ENCODE measurements at regions not wholly inside any gene's neighbourhood (a gene's known extent, or its start where the extent isn't known, plus 50 kb on each side); places are given as distances from the start of the nearest gene placed in this dataset.

DNA sequence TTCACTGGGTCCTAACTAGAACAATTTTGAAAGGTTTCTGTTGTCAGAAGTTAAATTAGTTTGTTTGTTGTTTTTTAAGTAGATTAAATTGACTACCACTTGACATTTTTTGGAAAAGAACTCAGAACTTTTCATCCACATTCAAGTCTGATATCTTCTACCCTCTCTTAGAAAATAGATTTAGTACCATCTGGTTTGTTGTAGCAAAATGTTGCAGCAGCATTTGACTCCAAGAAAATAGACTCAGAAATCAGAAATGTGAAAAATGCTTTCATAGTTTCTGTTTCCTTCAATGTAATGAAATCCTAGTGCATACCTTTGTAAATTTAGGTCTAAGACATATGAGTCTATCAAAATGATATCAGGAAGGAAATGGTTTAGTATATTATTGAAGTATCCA, 256.3 kb upstream of the CLEC14A start:
- ATAC-seq (no peak), DNase-seq (no peak)
- H3K4me3 Mint-ChIP-seq: no peak overlapping the region
- H3K4me1 Mint-ChIP-seq: no peaks in the 10 kb centered on the region
- no peaks in the 10 kb centered on the region for H3K36me3 Mint-ChIP-seq (ENCODE audit: low read depth)
- H3K27me3 Mint-ChIP-seq: no peaks in the 10 kb centered on the region
- no peak overlapping the region for H3K27ac Mint-ChIP-seq
- no peaks in the 10 kb centered on the region for H3K9me3 Mint-ChIP-seq

DNA sequence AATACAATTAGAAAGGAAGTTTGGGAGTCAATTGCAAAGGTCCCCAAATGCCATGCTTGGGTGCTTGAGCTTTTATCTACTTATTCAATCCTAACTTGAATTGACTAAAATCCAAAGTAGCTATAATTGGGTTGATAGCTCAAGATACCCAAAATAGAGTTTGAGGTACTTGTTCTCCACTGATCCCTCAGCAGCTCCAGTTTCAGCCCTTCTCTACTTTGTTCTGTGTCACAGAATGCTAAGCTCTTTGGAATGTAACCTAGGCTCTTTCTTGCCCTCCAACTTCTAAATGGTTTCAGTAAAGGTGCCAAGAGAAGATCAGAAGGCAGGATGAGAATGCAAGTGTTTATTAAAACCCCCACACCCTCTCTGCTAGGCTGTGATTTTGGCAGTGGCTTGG, 251.4 kb upstream of the CLEC14A start:
- DNase-seq (no peak), ATAC-seq (no peak)
- Mint-ChIP-seq H3K9me3 (no peaks in the 10 kb centered on the region), H3K4me1 (no peaks in the 10 kb centered on the region), H3K27ac (no peak overlapping the region), H3K36me3 (ENCODE audit: low read depth) (no peaks in the 10 kb centered on the region), H3K4me3 (no peak overlapping the region), H3K27me3 (no peaks in the 10 kb centered on the region)

DNA sequence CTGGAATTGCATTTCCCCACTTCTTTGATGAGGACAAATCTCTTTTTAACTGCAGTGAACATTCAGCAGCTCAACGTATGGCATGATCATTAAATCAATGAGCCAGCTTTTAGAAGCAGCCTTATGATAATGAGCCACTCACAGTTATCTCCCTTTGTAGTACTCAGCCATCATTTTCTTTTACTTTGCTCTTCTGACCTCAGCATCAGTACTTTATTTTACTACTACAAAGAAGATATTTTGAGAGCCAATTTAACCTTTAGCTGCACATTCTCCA, 250.0 kb upstream of the CLEC14A start:
- ATAC-seq (no peak), DNase-seq (no peak)
- Mint-ChIP-seq H3K27ac (no peak overlapping the region), H3K4me3 (no peak overlapping the region), H3K4me1 (no peaks in the 10 kb centered on the region), H3K27me3 (no peaks in the 10 kb centered on the region), H3K9me3 (no peaks in the 10 kb centered on the region), H3K36me3 (ENCODE audit: low read depth) (no peaks in the 10 kb centered on the region)

DNA sequence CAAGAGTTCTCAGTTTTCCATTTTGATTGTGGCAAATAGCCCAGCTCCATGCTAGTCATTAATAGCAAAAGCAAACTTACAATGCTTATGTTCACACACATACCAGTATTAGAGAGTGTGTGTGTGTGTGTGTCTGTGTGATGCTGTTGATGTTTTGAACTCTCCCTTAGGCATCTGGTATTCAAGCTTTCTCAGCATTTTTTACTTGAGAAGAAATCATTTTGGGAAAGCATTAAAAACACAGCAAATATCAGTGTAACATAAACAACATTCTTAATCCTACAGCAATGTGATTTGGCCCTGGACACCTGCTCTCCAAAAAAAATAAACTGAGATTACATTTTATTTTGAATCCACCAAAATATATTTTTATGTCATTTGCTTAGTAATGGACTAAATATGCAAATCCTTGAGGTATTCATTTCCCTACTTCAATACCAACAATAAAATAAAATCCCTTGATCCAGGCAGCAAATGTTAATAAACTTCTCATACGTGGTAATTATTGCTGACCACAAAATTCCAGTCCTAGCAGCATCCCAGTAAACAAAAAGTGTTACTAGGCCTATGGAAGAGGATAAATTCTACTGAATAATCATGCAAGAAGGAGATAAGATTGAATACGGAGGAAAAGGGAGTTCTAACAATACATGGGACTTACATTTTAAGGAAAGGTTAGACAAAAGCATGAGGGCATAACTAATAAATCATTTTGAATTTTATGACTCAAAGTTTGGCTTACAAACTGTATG, 249.5 kb upstream of the CLEC14A start:
- ATAC-seq: no peak
- H3K9me3 Mint-ChIP-seq: no peaks in the 10 kb centered on the region
- no peaks in the 10 kb centered on the region for H3K4me1 Mint-ChIP-seq

DNA sequence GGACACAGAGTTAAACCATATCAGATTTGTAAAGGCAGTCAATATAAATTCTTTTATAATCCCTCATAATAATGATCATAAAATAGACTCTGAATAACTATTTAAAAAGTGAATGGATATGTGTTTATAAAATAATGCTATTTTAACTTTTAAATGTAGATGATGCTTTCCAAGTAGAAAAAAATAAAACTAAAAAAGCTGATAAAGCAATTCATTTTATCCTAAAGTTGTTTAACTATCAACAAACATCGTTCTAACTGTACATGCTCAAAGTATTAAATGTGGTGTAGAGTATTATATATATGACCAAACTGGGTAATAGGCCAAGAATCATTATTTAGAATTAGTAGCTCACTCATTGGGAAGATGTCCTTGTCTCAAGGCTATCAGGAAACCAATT, 248.3 kb upstream of the CLEC14A start:
- Mint-ChIP-seq H3K9me3 (no peaks in the 10 kb centered on the region), H3K27me3 (no peaks in the 10 kb centered on the region), H3K27ac (no peak overlapping the region), H3K4me1 (no peaks in the 10 kb centered on the region), H3K4me3 (no peak overlapping the region), H3K36me3 (ENCODE audit: low read depth) (no peaks in the 10 kb centered on the region)
- DNase-seq: no peak
- no peak for ATAC-seq

More for the DNA sequence above, 249.5 kb upstream of the CLEC14A start:
- no peaks in the 10 kb centered on the region for H3K27me3 Mint-ChIP-seq
- DNase-seq: no peak
- H3K27ac Mint-ChIP-seq: no peak overlapping the region
- no peak overlapping the region for H3K4me3 Mint-ChIP-seq
- H3K36me3 Mint-ChIP-seq (ENCODE audit: low read depth): no peaks in the 10 kb centered on the region

DNA sequence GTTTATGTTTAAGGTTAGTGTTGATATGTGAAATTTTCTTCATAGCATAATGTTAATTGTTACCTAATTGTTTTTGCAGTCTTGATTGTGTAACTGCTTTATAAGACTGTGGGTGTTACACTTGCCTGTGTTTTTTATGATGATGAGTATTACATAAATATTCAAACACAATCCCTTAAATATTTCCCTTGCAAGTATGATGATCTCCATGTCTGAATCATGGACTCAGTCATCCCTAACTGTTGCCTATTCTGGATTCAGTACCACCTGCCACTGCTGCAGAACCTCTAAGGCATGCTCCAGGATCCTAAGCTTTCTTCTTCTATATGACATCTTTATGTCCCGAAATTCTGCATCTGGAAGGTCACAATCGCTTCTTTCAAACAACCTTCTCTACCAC, 246.3 kb upstream of the CLEC14A start:
- Mint-ChIP-seq H3K4me3 (no peak overlapping the region), H3K27ac (no peak overlapping the region), H3K36me3 (ENCODE audit: low read depth) (no peaks in the 10 kb centered on the region), H3K9me3 (no peaks in the 10 kb centered on the region), H3K27me3 (no peaks in the 10 kb centered on the region), H3K4me1 (no peaks in the 10 kb centered on the region)
- no peak for ATAC-seq
- DNase-seq: no peak

DNA sequence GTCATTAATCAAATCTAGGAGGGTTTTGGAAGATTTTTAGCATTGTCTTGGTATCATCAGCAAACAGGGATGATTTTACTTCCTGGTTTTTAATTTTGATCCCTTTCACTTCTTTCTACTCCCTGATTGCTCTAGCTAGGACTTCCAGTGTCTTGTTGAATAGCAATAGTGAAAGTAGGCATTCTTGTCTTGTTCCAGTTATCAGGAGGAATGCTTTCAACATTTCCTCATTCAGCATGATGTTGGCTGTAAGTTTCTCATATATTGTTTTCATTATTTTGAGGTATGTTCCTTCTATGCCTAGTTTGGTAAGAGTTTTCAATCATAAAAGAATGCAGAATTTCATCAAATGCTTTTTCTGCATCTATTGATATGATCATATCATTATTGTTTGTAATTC, 244.2 kb upstream of the CLEC14A start:
- H3K4me1 Mint-ChIP-seq: no peaks in the 10 kb centered on the region
- ATAC-seq (no peak), DNase-seq (no peak)
- H3K36me3 Mint-ChIP-seq (ENCODE audit: low read depth): no peaks in the 10 kb centered on the region
- H3K27ac Mint-ChIP-seq: no peak overlapping the region
- peaks cover 6% of the 10 kb centered on the region for H3K9me3 Mint-ChIP-seq
- H3K4me3 Mint-ChIP-seq: no peak overlapping the region
- no peaks in the 10 kb centered on the region for H3K27me3 Mint-ChIP-seq

DNA sequence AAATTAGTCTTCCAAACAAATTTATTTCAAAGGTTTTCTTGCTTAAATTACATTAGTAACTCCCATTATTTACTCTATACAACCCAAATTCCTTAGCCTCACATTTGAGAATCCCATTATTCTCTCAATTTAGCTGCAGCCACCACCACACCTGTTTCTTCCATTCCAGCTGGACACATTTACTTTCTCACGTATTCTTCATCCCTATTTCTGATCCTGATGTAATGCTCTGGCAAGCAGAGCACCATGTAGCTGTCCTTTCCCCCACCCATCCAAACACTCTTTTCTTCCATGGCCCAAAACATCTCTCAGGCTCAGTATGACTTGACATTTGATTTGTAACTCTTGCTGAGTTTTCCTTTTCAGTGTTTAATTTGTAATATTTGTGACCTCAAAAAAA, 240.2 kb upstream of the CLEC14A start:
- H3K36me3 Mint-ChIP-seq (ENCODE audit: low read depth): no peaks in the 10 kb centered on the region
- peaks cover 22% of the 10 kb centered on the region for H3K9me3 Mint-ChIP-seq
- DNase-seq (no peak), ATAC-seq (no peak)
- no peaks in the 10 kb centered on the region for H3K27me3 Mint-ChIP-seq
- H3K4me1 Mint-ChIP-seq: no peaks in the 10 kb centered on the region
- H3K4me3 Mint-ChIP-seq: no peak overlapping the region
- H3K27ac Mint-ChIP-seq: no peak overlapping the region

DNA sequence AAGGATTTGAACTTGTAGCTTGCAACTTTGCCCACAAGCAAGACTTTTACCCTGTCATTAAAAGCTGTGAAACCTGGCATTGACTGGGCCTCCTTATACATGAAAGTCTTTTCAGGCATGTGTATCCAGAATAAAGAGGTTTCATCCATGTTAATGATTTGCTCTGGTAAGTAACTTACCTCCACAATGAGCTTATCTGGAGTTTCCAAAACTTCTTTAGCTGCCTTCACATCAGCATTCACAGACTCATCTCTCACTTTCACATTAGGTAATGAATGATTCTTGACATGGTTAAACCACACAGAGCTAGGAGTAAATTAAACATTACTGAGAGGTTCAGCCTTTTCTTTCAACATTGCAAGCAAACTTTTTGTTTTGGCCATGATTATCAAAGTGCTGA, 234.4 kb upstream of the CLEC14A start:
- Mint-ChIP-seq H3K27ac (no peak overlapping the region), H3K36me3 (ENCODE audit: low read depth) (no peaks in the 10 kb centered on the region), H3K9me3 (peaks cover 15% of the 10 kb centered on the region), H3K4me1 (no peaks in the 10 kb centered on the region), H3K4me3 (no peak overlapping the region), H3K27me3 (no peaks in the 10 kb centered on the region)
- ATAC-seq (no peak), DNase-seq (no peak)

DNA sequence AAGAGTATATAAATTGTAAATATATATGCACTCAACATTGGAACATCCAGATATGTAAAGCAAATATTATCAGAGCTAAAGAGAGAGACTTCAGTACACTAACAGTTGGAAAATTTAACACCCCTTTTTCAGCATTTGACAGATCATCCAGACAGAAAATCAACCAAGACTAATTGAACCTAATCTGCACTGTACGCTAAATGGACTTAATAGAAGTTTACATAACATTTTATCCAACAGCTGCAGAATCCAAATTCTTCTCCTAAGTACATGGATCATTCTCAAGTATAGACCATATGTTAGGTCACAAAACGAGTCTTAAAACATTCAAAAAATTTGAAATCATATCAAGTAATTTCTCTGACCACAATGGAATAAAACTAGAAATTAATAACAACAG, 229.1 kb upstream of the CLEC14A start:
- Mint-ChIP-seq H3K9me3 (no peaks in the 10 kb centered on the region), H3K4me3 (no peak overlapping the region), H3K36me3 (ENCODE audit: low read depth) (no peaks in the 10 kb centered on the region), H3K27ac (no peak overlapping the region), H3K4me1 (no peaks in the 10 kb centered on the region), H3K27me3 (no peaks in the 10 kb centered on the region)
- ATAC-seq (no peak), DNase-seq (no peak)

DNA sequence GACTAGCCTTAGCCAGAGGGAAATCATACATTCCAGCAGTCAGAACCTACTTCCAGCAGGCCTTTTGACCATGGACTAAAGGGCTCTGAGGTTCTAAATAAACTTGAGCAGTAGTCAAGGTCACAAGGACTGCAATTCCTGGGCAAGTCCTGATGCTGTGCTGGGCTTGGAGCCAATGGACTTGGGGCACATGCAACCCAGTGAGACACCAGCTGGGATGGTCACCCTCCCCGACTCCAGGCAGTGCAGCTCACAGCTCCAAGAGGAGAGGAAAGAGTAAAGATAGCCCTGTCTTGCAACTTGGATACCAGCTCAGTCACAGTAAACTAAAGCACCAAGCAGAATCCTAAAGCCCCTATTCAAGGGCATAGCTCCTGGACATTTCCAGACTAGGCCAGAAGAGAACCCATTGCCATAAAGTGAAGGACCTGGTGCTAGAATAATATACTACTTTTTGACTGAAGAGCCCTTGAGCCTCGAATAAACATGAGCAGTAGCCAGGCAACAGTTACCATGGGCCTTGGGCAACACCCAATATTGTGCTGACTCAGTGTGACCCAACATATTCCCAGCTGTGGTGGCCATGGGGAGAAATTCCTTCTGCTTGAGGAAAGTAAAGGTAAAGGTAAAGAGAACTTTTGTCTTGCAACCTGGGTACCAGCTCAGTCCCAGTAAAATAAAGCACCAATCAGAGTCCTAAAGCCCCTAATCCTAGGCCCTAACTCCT, 226.2 kb upstream of the CLEC14A start:
- no peak for DNase-seq
- Mint-ChIP-seq H3K27ac (no peak overlapping the region), H3K36me3 (ENCODE audit: low read depth) (no peaks in the 10 kb centered on the region), H3K4me3 (no peak overlapping the region), H3K9me3 (peaks cover 21% of the 10 kb centered on the region), H3K4me1 (no peaks in the 10 kb centered on the region), H3K27me3 (no peaks in the 10 kb centered on the region)
- no peak for ATAC-seq

DNA sequence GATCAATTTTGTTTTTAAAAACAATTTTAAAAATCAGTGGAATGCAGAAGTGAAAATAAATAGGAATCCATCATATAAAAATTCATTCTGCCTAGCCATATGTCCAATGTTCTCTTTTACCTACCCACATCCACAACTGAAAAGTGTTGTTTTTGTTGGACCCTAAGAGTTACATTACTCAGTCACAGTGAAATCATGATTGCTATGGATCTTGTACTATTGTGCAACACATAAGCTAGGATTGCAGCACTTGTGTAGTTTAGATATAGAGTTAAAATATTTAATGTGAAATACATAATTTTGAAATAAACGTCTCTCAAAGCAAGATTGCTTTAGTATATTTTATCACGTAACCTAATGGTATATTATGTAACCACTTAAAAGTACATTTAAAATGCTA, 213.3 kb upstream of the CLEC14A start:
- H3K9me3 Mint-ChIP-seq: peaks cover 15% of the 10 kb centered on the region
- H3K27me3 Mint-ChIP-seq: no peaks in the 10 kb centered on the region
- H3K27ac Mint-ChIP-seq: no peak overlapping the region
- no peak overlapping the region for H3K4me3 Mint-ChIP-seq
- H3K36me3 Mint-ChIP-seq (ENCODE audit: low read depth): no peaks in the 10 kb centered on the region
- H3K4me1 Mint-ChIP-seq: no peaks in the 10 kb centered on the region
- ATAC-seq (no peak), DNase-seq (no peak)

DNA sequence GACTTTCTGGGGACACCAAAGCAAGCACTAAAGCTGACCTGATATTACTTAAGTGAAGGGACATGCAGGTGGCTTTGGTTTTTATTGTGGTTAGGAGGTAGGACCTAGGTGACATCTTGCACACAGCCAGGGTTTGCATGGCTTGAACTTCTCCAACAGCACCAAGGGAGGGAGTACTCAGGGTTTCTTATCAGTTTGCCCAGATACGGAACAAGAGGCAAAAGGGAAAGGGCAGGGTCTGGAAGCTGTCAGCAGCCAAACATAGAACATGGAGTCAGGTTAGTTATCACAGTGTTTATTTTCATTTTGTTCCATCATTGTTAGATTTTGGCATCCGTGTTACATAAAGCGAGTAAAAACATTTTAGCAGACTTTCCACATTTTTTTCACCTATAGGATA, 186.3 kb upstream of the CLEC14A start:
- Mint-ChIP-seq H3K27me3 (no peaks in the 10 kb centered on the region), H3K4me1 (no peaks in the 10 kb centered on the region), H3K36me3 (ENCODE audit: low read depth) (no peaks in the 10 kb centered on the region), H3K9me3 (peaks cover 15% of the 10 kb centered on the region), H3K4me3 (no peak overlapping the region), H3K27ac (no peak overlapping the region)
- ATAC-seq: no peak
- no peak for DNase-seq

DNA sequence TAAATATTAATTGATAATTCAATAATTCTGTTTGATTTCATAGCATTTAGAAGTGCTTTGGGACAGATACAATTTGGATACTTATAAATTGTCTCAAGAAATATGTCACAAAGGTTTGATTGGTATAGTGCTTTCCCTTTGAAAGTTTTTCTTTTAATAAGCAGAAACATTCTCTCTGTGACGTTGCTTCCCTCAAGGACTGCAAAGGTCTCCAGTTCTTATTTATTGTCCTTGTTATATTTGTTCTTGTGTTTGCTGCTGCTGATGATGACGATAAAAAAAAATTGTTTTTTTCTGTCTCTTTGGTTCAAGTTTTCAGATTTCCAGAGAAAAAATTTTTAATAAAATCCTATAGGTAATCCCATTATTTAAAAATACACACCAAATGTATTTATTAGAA, 176.3 kb upstream of the CLEC14A start:
- H3K27me3 Mint-ChIP-seq: no peaks in the 10 kb centered on the region
- no peaks in the 10 kb centered on the region for H3K4me1 Mint-ChIP-seq
- H3K4me3 Mint-ChIP-seq: no peak overlapping the region
- no peaks in the 10 kb centered on the region for H3K9me3 Mint-ChIP-seq
- DNase-seq (no peak), ATAC-seq (no peak)
- H3K36me3 Mint-ChIP-seq (ENCODE audit: low read depth): no peaks in the 10 kb centered on the region
- H3K27ac Mint-ChIP-seq: no peak overlapping the region

DNA sequence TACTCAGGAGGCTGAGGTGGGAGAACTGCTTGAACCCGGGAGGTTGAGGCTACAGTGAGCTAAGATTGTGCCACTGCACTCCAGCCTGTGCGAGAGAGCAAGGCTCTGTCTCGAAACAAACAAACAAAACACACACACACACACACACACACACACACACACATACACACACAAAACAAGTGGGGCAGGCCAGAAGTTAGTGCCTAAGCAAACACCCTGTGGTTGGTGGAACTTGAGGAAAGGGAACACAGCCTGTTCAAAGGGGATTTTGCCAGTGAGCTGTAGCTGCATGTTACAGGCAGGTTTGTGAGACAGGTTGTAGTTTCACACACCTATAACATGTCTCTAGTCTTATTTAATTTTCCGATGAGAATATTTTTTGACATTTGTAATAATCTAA, 175.3 kb upstream of the CLEC14A start:
- H3K27ac Mint-ChIP-seq: no peak overlapping the region
- DNase-seq (no peak), ATAC-seq (no peak)
- no peaks in the 10 kb centered on the region for H3K36me3 Mint-ChIP-seq (ENCODE audit: low read depth)
- H3K4me1 Mint-ChIP-seq: no peaks in the 10 kb centered on the region
- no peaks in the 10 kb centered on the region for H3K9me3 Mint-ChIP-seq
- H3K4me3 Mint-ChIP-seq: no peak overlapping the region
- no peaks in the 10 kb centered on the region for H3K27me3 Mint-ChIP-seq

DNA sequence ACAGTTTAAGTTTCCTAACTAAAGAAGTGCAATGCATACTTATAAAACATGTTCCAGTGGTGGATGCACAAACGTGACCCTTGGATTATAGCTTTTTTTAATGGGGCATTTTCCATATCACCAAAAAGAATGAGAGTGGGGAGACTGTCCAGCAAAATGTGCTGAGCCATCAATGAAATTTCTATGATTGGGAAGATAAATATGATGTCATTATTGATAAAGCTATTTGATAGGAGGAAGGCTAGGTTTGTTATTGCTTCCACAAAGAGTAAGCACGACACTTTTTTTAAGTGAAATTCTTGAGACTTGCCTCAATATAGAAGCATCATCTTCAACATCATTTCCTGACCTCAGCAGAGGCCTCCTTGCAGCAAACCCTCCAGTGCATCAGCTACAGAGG, 174.6 kb upstream of the CLEC14A start:
- Mint-ChIP-seq H3K9me3 (peaks cover 4% of the 10 kb centered on the region), H3K27me3 (no peaks in the 10 kb centered on the region), H3K4me1 (no peaks in the 10 kb centered on the region), H3K27ac (no peak overlapping the region), H3K4me3 (no peak overlapping the region), H3K36me3 (ENCODE audit: low read depth) (no peaks in the 10 kb centered on the region)
- DNase-seq: no peak
- no peak for ATAC-seq
